Tibial nerve (tissue), 4 donors: ENCODE measurements at regions not wholly inside any gene's neighbourhood (a gene's known extent, or its start where the extent isn't known, plus 50 kb on each side); places are given as distances from the start of the nearest gene placed in this dataset.

ENCODE experiments used
- DNase-seq, 2 donors: peaks; one replicate each; pipeline ENCODE4 v3.0.0-alpha.2; 2019; ENCODE audit warnings: low spot score in 2 of 2
- H3K27ac ChIP-seq, 4 donors: fragments of 200-600 bp; sonication (generic) in 3 of 4; one replicate each; pipeline ENCODE4 v1.5.1; 2017 to 2019; ENCODE audit warnings: mild to moderate bottlenecking in 1 of 4
- H3K27me3 ChIP-seq, 2 donors: fragments of 200-600 bp; sonication (generic) in 1 of 2; one replicate each; pipeline versions ENCODE4 v1.5.1 to v1.6.0; 2017 to 2019
- H3K36me3 ChIP-seq, 3 donors: fragments of 200-600 bp; sonication (generic); one replicate each; pipeline ENCODE4 v1.5.1; 2018 to 2019
- H3K4me1 ChIP-seq, 4 donors: fragments of 200-600 bp; sonication (generic) in 3 of 4; one replicate each; pipeline ENCODE4 v1.5.1; 2017 to 2019
- H3K4me3 ChIP-seq, 4 donors: fragments of 200-600 bp; sonication (generic) in 3 of 4; one replicate each; pipeline ENCODE4 v1.5.1; 2017 to 2019; ENCODE audit warnings: mild to moderate bottlenecking in 1 of 4, moderate library complexity in 1 of 4
- H3K9me3 ChIP-seq, 4 donors: fragments of 200-600 bp; sonication (generic) in 3 of 4; one replicate each; pipeline ENCODE4 v1.5.1; 2017 to 2019
- EP300 ChIP-seq, 2 donors: sonication (generic); formaldehyde crosslinking; IDR thresholded peaks; one replicate each; pipeline ENCODE4 v1.6.1; 2017; ENCODE audit warnings: antibody characterized with exemption in 2 of 2, mild to moderate bottlenecking in 1 of 2
- POLR2A ChIP-seq, 2 donors: fragments of 450-650 bp; IDR thresholded peaks; one replicate each; pipeline ENCODE4 v1.6.1; 2017; ENCODE audit warnings: antibody characterized with exemption in 2 of 2, mild to moderate bottlenecking in 2 of 2, moderate library complexity in 2 of 2
- WGBS, 2 donors: methylation state at CpG; one replicate each; pipeline ENCODE4 v1.1.5; 2018; 5-methylcytosine and 5-hydroxymethylcytosine counted together
- TF ChIP-seq, protein P1 (sequence below), 5 experiments: fragments of 200-600 bp in 3 of 5; fragments of 450-650 bp in 2 of 5; sonication (generic) in 3 of 5; IDR thresholded peaks; one replicate each; pipeline ENCODE4 v1.5.1; 2016 to 2019; ENCODE audit warnings: antibody characterized with exemption in 5 of 5, mild to moderate bottlenecking in 3 of 5, moderate library complexity in 2 of 5

DNA sequence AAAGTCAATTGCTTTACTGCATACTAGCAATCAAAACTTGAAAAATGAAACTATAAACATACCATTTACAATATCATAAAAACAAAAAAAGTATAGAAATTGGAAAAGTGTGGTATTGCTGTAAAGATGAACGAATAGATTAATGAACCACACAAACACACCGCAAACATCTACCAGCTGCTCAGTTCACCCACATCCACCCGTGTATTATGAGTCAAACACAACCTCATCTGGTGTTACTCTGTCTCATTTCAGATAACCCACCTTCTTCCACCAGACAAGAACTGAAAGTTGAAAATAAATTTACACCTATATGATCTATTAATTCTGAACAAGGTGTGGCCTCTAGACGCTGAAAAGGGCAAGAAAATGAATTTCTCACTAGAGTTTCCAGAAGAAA is 53.3 kb downstream of the BLID start:
- Histone ChIP-seq H3K36me3 (peaks cover 0 to 6% (median 0%) of the 10 kb centered on the region in 3 donors), H3K4me3 (no peak overlapping the region)
- TF ChIP-seq, protein P1, sequence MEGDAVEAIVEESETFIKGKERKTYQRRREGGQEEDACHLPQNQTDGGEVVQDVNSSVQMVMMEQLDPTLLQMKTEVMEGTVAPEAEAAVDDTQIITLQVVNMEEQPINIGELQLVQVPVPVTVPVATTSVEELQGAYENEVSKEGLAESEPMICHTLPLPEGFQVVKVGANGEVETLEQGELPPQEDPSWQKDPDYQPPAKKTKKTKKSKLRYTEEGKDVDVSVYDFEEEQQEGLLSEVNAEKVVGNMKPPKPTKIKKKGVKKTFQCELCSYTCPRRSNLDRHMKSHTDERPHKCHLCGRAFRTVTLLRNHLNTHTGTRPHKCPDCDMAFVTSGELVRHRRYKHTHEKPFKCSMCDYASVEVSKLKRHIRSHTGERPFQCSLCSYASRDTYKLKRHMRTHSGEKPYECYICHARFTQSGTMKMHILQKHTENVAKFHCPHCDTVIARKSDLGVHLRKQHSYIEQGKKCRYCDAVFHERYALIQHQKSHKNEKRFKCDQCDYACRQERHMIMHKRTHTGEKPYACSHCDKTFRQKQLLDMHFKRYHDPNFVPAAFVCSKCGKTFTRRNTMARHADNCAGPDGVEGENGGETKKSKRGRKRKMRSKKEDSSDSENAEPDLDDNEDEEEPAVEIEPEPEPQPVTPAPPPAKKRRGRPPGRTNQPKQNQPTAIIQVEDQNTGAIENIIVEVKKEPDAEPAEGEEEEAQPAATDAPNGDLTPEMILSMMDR (IDR thresholded peaks at IDR 0.05) = no peak
- no peak for TF ChIP-seq EP300 (IDR thresholded peaks at IDR 0.05)
- no peak for TF ChIP-seq POLR2A (IDR thresholded peaks at IDR 0.05)

DNA sequence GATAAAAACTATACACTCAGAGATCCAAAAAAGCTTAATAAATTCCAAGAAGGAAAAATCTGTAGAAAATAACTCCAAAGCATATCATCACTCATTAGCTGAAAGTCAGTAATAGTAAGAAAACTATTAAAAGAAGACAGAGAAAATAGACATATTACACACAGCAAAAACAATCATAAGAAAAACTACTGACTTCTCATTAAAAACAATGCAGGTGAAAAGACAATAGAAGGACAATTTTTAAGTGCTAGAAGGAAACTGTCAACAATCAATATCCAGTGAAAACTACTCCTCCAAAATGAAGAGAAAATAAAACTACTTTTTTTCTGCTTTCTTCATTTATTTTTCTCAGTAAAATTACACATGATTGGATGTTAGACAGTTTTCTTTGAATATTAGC is 56.5 kb downstream of the BLID start:
- TF ChIP-seq EP300 (IDR thresholded peaks at IDR 0.05) (no peak), POLR2A (IDR thresholded peaks at IDR 0.05) (no peak)
- TF ChIP-seq, protein P1 (IDR thresholded peaks at IDR 0.05) = no peak
- DNase-seq = no peak
- H3K27me3 ChIP-seq = no peaks in the 10 kb centered on the region

More for the DNA sequence above, 53.3 kb downstream of the BLID start:
- DNase-seq = no peak
- Histone ChIP-seq H3K27me3 (no peaks in the 10 kb centered on the region), H3K27ac (peak overlapping the region in 1 of 4 donors; percentile 10), H3K9me3 (peaks cover 0 to 23% (median 10%) of the 10 kb centered on the region in 4 donors), H3K4me1 (peaks cover 0 to 10% (median 0%) of the 10 kb centered on the region in 4 donors)
- WGBS, 2 donors = 60 to 63% methylated on average over 4 of the region's 4 CpGs

DNA sequence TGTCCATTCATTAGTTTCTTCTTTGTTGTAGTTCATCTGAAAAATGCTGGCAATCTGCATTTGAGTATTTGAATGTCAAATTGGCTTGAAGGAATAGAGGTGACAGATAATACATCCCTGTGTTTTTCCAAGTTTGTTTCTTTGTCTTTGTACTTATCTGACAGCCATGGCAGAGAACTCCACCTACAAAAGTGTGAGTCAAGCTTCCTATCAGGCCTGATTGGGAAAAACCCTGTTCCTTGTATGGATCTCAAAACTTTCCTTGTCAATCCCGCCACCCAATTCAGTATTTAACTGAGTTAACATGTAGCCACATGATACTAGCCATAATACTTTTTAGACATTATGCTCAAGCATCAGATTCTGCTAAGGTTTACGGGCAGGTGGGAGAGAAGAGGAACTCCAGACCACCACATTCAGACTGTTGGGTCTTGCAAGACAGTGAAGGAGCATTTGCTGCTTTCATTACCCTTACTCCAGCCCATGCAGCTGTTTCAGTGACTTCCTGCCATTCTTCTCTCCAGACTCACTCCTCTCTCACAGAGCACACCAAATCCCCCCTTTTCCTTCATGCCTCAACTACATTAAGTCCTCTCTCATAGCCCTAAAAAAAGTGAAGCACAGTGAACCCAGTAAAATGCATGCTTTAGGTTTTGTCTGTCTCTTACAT is 65.9 kb downstream of the BLID start:
- no peak for DNase-seq
- Histone ChIP-seq H3K36me3 (no peaks in the 10 kb centered on the region), H3K27ac (no peak overlapping the region), H3K27me3 (no peaks in the 10 kb centered on the region), H3K4me3 (no peak overlapping the region), H3K4me1 (no peaks in the 10 kb centered on the region), H3K9me3 (peaks cover 0 to 6% (median 0%) of the 10 kb centered on the region in 4 donors)
- no peak for TF ChIP-seq POLR2A (IDR thresholded peaks at IDR 0.05)
- TF ChIP-seq, protein P1 (IDR thresholded peaks at IDR 0.05) = no peak
- TF ChIP-seq EP300 (IDR thresholded peaks at IDR 0.05) = no peak
- 90 to 96% methylated on average over 2 of the region's 2 CpGs for WGBS, 2 donors

More for the DNA sequence above, 56.5 kb downstream of the BLID start:
- Histone ChIP-seq H3K36me3 (no peaks in the 10 kb centered on the region), H3K9me3 (peaks cover 0 to 20% (median 9%) of the 10 kb centered on the region in 4 donors), H3K27ac (no peak overlapping the region), H3K4me1 (peaks cover 0 to 8% (median 0%) of the 10 kb centered on the region in 4 donors), H3K4me3 (no peak overlapping the region)

DNA sequence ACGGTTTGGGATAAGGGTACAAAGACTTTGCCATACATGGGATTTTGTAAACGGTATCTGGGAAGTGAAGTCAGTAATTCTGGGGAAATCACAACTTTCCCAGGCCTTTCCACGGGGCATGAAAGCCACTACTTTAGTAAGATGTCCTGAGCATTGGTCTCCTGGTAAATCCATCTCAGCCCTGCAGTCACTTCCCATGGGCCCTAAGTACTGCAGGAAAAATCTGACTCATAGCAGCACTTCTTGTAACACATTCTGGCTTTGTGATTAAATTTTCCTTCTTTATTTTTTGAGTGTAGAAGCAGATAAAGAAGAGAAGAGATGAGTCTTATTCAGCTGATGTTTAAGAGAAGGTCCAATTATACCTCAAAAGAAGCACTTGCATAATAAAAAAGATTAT is 67.6 kb downstream of the BLID start:
- no peaks in the 10 kb centered on the region for H3K36me3 ChIP-seq
- no peak for DNase-seq
- no peak for TF ChIP-seq POLR2A (IDR thresholded peaks at IDR 0.05)
- TF ChIP-seq EP300 (IDR thresholded peaks at IDR 0.05) = no peak
- TF ChIP-seq, protein P1 (IDR thresholded peaks at IDR 0.05) = no peak
- no peak overlapping the region for H3K27ac ChIP-seq
- no peaks in the 10 kb centered on the region for H3K27me3 ChIP-seq
- H3K4me1 ChIP-seq = no peaks in the 10 kb centered on the region
- H3K9me3 ChIP-seq = peaks cover 0 to 6% (median 0%) of the 10 kb centered on the region in 4 donors
- WGBS, 2 donors = 87 to 88% methylated on average over 3 of the region's 3 CpGs
- no peak overlapping the region for H3K4me3 ChIP-seq

DNA sequence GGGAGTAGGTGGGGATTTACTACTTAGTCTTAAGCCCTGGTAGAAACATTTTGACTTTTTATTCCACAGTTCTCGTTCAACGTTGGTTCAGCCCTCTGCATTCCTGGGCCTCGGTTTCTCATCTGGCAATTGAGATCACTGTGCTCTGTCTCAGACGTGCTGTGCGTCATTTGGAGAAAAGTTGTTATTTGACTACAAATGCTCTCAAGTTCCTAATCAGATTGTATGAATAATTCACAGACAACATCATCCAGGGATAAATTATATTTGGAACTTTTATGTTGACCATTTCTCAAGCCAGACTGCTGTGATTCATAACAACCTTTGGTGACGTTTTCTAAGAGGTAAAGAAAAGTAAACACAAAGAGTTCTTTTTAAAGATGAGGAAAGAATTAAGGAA is 69.2 kb downstream of the BLID start:
- no peak for DNase-seq
- H3K27me3 ChIP-seq = no peaks in the 10 kb centered on the region
- H3K27ac ChIP-seq = no peak overlapping the region
- TF ChIP-seq POLR2A (IDR thresholded peaks at IDR 0.05) (no peak), EP300 (IDR thresholded peaks at IDR 0.05) (no peak)
- TF ChIP-seq, protein P1 (IDR thresholded peaks at IDR 0.05) = no peak
- no peak overlapping the region for H3K4me3 ChIP-seq
- no peaks in the 10 kb centered on the region for H3K4me1 ChIP-seq
- peaks cover 0 to under 1% (median 0%) of the 10 kb centered on the region in 4 donors for H3K9me3 ChIP-seq
- no peaks in the 10 kb centered on the region for H3K36me3 ChIP-seq
- 83 to 85% methylated on average over 6 of the region's 6 CpGs for WGBS, 2 donors
